ENCODE measurements at regions not wholly inside any gene's neighbourhood (a gene's known extent, or its start where the extent isn't known, plus 50 kb on each side); places are given as distances from the start of the nearest gene placed in this dataset.

DNA sequence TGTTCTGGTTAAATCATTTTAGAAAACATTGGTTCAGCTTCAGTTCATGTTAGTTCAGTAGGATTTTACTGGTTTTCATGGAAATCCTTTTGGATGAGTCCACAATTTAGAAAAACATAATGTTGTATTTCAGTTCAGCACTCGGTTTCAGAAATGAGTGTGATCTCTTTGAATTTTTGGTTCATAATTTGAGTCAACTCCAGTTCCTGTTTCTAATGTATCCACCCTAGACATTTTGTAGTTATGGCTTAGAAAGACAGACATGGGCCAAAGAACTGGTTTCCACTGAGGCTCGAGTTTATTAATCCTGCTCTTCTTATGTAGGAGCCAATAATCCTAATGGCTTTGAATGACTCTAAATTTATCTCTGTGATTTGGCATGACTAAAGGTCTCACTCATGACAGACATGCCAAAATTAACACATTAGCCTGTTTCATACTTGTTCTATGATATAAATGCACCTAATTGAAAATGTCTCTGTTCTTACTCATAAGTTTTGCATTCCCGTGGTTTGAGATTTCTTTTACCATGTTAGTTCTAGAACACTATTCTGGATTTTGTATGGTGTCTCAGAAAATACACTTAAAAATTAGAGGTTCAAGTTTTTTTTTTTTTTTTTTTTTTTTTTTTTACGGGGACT lies 82.3 kb upstream of the SPRED2 start:
- CTCF ChIA-PET: no interaction called here
- Histone ChIP-seq H3K27ac (ENCODE audit: extremely low read depth, low read depth, low read length) (no peak overlapping the region), H3K36me3 (ENCODE audit: control insufficient read depth in 2 of 2, insufficient read depth in 1 of 2, low read length in 2 of 2) (no peaks in the 10 kb centered on the region), H3K9me3 (ENCODE audit: control insufficient read depth, insufficient read depth, low read depth, low read length) (no peaks in the 10 kb centered on the region), H3K4me3 (ENCODE audit: low read depth, low read length) (no peak overlapping the region), H3K4me1 (ENCODE audit: control insufficient read depth, insufficient read depth, low read length) (no peaks in the 10 kb centered on the region)
- POLR2A ChIA-PET: no interaction called here
- TF ChIP-seq, protein P1, sequence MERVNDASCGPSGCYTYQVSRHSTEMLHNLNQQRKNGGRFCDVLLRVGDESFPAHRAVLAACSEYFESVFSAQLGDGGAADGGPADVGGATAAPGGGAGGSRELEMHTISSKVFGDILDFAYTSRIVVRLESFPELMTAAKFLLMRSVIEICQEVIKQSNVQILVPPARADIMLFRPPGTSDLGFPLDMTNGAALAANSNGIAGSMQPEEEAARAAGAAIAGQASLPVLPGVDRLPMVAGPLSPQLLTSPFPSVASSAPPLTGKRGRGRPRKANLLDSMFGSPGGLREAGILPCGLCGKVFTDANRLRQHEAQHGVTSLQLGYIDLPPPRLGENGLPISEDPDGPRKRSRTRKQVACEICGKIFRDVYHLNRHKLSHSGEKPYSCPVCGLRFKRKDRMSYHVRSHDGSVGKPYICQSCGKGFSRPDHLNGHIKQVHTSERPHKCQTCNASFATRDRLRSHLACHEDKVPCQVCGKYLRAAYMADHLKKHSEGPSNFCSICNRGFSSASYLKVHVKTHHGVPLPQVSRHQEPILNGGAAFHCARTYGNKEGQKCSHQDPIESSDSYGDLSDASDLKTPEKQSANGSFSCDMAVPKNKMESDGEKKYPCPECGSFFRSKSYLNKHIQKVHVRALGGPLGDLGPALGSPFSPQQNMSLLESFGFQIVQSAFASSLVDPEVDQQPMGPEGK (tag by site-specific recombination; IDR thresholded peaks at IDR 0.05): no peak
- TF ChIP-seq MEIS1 (CRISPR knock-in tag; IDR thresholded peaks at IDR 0.05; ENCODE audit: borderline replicate concordance): no peak
- no peak for TF ChIP-seq ZNF302 (tag by site-specific recombination; IDR thresholded peaks at IDR 0.05; ENCODE audit: low read depth)
- TF ChIP-seq ZNF624 (tag by site-specific recombination; IDR thresholded peaks at IDR 0.05): no peak
- no peak for TF ChIP-seq ZFP41 (tag by site-specific recombination; IDR thresholded peaks at IDR 0.05; ENCODE audit: borderline replicate concordance)

DNA sequence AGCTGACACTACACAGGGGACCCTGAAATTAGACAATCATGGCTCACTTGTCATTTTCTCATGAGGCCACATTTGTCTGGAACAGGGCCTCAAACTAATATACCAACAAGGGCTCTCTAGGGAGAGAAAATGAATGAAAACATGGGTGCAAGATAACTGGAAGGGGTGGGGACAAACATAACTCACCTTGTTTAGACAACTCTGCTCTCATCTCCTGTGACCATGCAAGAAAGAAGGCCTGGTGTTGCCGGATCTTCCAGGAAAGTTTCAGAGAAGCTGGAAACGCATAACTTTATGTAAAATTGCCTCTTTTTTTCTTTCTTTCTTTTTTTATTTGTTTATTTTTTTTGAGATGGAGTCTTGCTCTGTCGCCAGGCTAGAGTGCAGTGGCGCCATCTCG lies 80.4 kb upstream of the SPRED2 start:
- Histone ChIP-seq H3K4me3 (ENCODE audit: low read depth, low read length) (no peak overlapping the region), H3K27ac (ENCODE audit: extremely low read depth, low read depth, low read length) (no peak overlapping the region), H3K4me1 (ENCODE audit: control insufficient read depth, insufficient read depth, low read length) (no peaks in the 10 kb centered on the region), H3K9me3 (ENCODE audit: control insufficient read depth, insufficient read depth, low read depth, low read length) (no peaks in the 10 kb centered on the region), H3K36me3 (ENCODE audit: control insufficient read depth in 2 of 2, insufficient read depth in 1 of 2, low read length in 2 of 2) (no peaks in the 10 kb centered on the region)
- CTCF ChIA-PET: no interaction called here
- POLR2A ChIA-PET: interaction anchor here (0.6 kb wide), 1 partner anchor 287 kb away, joined by 3 read pairs; no protein-coding TSS in a partner anchor
- TF ChIP-seq KLF1 (tag by site-specific recombination; IDR thresholded peaks at IDR 0.05): no peak
- TF ChIP-seq, protein P2, sequence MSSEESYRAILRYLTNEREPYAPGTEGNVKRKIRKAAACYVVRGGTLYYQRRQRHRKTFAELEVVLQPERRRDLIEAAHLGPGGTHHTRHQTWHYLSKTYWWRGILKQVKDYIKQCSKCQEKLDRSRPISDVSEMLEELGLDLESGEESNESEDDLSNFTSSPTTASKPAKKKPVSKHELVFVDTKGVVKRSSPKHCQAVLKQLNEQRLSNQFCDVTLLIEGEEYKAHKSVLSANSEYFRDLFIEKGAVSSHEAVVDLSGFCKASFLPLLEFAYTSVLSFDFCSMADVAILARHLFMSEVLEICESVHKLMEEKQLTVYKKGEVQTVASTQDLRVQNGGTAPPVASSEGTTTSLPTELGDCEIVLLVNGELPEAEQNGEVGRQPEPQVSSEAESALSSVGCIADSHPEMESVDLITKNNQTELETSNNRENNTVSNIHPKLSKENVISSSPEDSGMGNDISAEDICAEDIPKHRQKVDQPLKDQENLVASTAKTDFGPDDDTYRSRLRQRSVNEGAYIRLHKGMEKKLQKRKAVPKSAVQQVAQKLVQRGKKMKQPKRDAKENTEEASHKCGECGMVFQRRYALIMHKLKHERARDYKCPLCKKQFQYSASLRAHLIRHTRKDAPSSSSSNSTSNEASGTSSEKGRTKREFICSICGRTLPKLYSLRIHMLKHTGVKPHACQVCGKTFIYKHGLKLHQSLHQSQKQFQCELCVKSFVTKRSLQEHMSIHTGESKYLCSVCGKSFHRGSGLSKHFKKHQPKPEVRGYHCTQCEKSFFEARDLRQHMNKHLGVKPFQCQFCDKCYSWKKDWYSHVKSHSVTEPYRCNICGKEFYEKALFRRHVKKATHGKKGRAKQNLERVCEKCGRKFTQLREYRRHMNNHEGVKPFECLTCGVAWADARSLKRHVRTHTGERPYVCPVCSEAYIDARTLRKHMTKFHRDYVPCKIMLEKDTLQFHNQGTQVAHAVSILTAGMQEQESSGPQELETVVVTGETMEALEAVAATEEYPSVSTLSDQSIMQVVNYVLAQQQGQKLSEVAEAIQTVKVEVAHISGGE (tag by site-specific recombination; conservative IDR thresholded peaks at IDR 0.05; ENCODE audit: low read depth): no peak
- no peak for TF ChIP-seq ZNF658 (tag by site-specific recombination; IDR thresholded peaks at IDR 0.05)
- TF ChIP-seq ZNF501 (tag by site-specific recombination; IDR thresholded peaks at IDR 0.05): no peak
- TF ChIP-seq ZNF701 (tag by site-specific recombination; IDR thresholded peaks at IDR 0.05): no peak
- no peak for TF ChIP-seq BCL11B (tag by site-specific recombination; IDR thresholded peaks at IDR 0.05; ENCODE audit: low read depth)
- no peak for TF ChIP-seq ZNF664 (tag by site-specific recombination; IDR thresholded peaks at IDR 0.05)
- TF ChIP-seq ZNF391 (tag by site-specific recombination; IDR thresholded peaks at IDR 0.05; ENCODE audit: borderline replicate concordance, low read depth): no peak
- TF ChIP-seq ZNF223 (tag by site-specific recombination; IDR thresholded peaks at IDR 0.05): no peak
- no peak for TF ChIP-seq ZNF184 (tag by site-specific recombination; IDR thresholded peaks at IDR 0.05)
- no peak for TF ChIP-seq EGR2 (tag by site-specific recombination; IDR thresholded peaks at IDR 0.05; ENCODE audit: low read depth)
- no peak for TF ChIP-seq ZNF548 (tag by site-specific recombination; IDR thresholded peaks at IDR 0.05)
- no peak for TF ChIP-seq YY1 (tag by site-specific recombination; IDR thresholded peaks at IDR 0.05)
- no peak for TF ChIP-seq ZNF837 (tag by site-specific recombination; IDR thresholded peaks at IDR 0.05)
